Stimulated activated naive B cell treated with anti-CD40 and anti-IgM and Interleukin-4, amounts not matched to agents 10 μg/mL and 1 μg/mL and 100 μg/mL, for 72 hours (primary cell): ENCODE measurements at regions not wholly inside any gene's neighbourhood (a gene's known extent, or its start where the extent isn't known, plus 50 kb on each side); places are given as distances from the start of the nearest gene placed in this dataset.

Experiments used
- ATAC-seq, 2 donors: fragments of 150-1000 bp; cut with Tn5 transposase; replicated peaks; 2 replicates each; pipeline ENCODE4 v1.10.0; 2021; ENCODE audit warnings: moderate library complexity in 1 of 2
- DNase-seq: peaks from one replicate; pipeline ENCODE4 v3.0.0; 2021
- H3K27ac Mint-ChIP-seq: one replicate; pipeline ENCODE4 v1.8.0; 2022; ENCODE audit warnings: mild to moderate bottlenecking, mixed read lengths
- H3K27me3 Mint-ChIP-seq, 2 donors: one replicate each; pipeline ENCODE4 v1.8.0; 2022; ENCODE audit warnings: mixed read lengths in 2 of 2
- H3K36me3 Mint-ChIP-seq, 2 donors: one replicate each; pipeline ENCODE4 v1.8.0; 2022; ENCODE audit warnings: mixed read lengths in 2 of 2, mild to moderate bottlenecking in 1 of 2
- H3K4me1 Mint-ChIP-seq, 2 donors: one replicate each; pipeline ENCODE4 v1.8.0; 2022; ENCODE audit warnings: mixed read lengths in 2 of 2, mild to moderate bottlenecking in 1 of 2
- H3K4me3 Mint-ChIP-seq, 2 donors: one replicate each; pipeline ENCODE4 v1.8.0; 2022; ENCODE audit warnings: mild to moderate bottlenecking in 2 of 2, mixed read lengths in 2 of 2, moderate library complexity in 1 of 2
- H3K9me3 Mint-ChIP-seq, 2 donors: one replicate each; pipeline ENCODE4 v1.8.0; 2022; ENCODE audit warnings: mixed read lengths in 2 of 2, mild to moderate bottlenecking in 1 of 2

DNA sequence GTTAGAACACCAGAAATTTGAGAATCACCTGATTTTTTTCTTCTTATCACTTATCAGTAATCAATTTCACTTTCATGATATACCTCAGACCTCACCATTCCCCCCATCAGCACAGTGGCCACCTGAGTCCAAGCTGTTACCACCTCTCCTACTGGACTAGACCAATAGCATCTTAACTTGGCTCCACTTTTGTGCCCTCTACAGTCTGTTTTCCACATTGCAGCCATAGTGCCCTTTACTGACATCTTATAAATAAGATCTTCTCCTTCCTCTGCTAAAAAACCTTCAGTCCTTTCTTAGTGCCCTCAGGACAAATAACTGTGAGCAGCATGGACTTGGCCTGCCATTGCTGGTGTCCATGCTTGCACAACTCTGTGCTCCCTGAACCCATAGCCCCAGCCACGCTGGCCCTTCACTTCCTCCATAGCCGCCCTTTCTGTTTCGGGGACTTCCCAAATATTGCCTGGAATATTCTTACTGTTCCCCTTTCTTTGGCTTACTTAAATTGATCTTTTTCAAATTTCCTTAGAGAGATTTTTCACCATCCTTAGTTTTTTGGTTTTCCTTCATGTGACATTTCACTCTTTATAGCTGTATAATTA lies 380.8 kb downstream of the LMO7 start:
- Mint-ChIP-seq H3K27ac (no peak overlapping the region), H3K4me3 (no peak overlapping the region), H3K27me3 (no peaks in the 10 kb centered on the region), H3K4me1 (no peaks in the 10 kb centered on the region), H3K9me3 (no peaks in the 10 kb centered on the region), H3K36me3 (no peaks in the 10 kb centered on the region)
- peak; percentile 48 to 63 for ATAC-seq
- DNase-seq = peak; percentile 1

DNA sequence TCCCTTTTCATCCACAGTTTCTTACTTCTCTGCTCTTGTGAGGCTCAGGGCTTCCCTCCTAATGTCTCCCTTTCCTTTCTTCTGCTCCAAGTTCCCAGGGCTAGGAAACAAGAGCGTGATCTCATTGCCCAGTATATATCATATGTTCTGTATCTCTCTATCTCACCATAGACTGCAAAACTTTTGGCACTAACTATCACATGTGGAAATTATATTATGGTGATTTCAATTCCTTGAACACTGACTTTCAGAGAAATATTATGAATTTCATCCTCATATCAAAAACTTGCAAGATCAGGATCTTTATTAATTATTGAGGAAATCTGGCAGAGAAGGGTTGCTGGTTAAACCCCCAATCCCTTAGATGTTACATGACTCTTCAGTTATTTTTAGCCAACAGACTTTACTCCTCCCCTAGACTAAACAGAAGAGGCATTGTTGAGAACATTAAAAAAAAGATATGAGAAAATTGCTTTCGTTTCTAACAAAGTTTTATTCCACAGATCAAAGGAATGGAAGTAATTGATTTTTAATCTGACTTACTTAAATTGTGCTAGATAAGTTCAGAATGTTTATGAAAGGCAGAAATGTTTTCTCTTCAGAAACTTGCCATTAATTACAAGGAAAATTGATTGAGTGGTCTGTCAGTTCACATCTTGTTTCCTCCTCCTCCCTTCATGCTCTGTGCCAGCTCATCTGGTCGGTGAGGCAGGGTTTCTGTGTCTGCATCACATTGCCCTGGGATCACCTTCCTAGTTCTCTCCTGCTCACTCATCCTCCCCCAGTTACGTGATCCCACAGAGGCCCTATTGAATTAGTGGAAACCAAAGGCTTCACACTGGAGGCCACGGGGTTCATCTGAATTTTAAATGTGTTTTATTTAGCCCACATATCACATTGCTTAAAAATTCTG lies 378.5 kb downstream of the LMO7 start:
- H3K4me3 Mint-ChIP-seq = no peak overlapping the region
- no peak overlapping the region for H3K27ac Mint-ChIP-seq
- no peaks in the 10 kb centered on the region for H3K36me3 Mint-ChIP-seq
- H3K9me3 Mint-ChIP-seq = no peaks in the 10 kb centered on the region
- no peaks in the 10 kb centered on the region for H3K4me1 Mint-ChIP-seq
- no peaks in the 10 kb centered on the region for H3K27me3 Mint-ChIP-seq
- ATAC-seq = no peak
- DNase-seq = no peak

DNA sequence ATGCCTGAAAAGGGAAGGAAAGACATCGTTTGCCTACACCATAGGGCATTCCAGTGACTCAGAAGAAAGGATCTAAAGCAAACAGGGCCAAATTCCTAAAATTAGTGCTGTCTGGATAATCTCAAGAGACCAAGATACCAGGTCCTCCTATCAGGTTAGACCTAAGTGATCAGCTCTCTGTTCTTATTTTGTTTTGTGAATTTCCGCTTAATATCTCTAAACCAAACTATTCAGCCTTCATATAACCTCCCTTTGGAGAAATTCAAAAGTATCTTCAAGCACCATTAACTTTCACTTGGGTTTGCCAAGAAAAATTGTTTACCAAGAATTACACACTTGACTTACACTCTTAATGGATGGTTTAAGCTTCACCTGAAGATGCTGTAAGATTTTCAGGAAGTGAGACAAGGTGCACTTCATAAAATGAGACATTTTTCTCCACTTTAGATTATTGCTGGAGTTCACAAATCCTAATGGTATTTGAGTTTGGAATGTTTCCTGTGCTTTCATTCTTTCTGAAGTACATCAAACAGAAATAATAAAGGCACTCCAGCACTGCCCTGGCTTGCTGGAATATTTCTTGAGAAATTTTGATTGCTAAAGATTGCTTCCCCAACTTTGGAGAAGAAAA lies 376.1 kb downstream of the LMO7 start:
- Mint-ChIP-seq H3K27ac (no peak overlapping the region), H3K4me1 (no peaks in the 10 kb centered on the region), H3K36me3 (no peaks in the 10 kb centered on the region), H3K9me3 (no peaks in the 10 kb centered on the region), H3K27me3 (no peaks in the 10 kb centered on the region), H3K4me3 (no peak overlapping the region)
- ATAC-seq = no peak
- no peak for DNase-seq

DNA sequence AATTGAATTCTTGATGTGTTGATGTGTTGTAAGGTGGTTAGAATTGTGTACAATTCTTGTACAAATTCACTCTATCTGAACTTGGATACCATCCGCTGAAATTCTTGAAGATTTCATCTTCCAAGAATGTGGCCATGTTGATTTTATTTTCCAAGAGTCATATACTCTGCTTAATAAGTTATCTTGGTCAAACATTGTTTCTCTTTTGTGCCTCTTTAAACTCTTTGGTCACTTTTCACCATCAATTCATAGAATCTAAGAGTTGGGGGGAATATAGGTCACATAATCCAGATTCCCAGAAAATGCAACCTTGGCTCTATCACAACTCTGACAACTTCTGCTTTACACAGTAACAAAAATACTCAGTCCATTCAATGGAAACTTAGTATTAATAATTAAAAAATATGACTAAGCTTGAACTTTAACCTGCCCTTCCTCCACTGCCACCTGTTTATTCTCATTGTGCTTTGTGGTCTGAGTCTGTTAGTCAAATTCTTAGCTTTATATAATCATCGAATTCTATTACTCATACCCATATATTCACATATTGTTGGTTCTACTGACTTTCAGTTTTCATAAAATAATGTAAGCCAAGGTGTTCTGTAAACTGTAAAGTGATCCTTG lies 373.2 kb downstream of the LMO7 start:
- DNase-seq = no peak
- no peak overlapping the region for H3K4me3 Mint-ChIP-seq
- no peaks in the 10 kb centered on the region for H3K9me3 Mint-ChIP-seq
- no peaks in the 10 kb centered on the region for H3K27me3 Mint-ChIP-seq
- H3K36me3 Mint-ChIP-seq = no peaks in the 10 kb centered on the region
- no peak overlapping the region for H3K27ac Mint-ChIP-seq
- no peaks in the 10 kb centered on the region for H3K4me1 Mint-ChIP-seq
- ATAC-seq = peak in 1 of 2 donors; percentile 12

DNA sequence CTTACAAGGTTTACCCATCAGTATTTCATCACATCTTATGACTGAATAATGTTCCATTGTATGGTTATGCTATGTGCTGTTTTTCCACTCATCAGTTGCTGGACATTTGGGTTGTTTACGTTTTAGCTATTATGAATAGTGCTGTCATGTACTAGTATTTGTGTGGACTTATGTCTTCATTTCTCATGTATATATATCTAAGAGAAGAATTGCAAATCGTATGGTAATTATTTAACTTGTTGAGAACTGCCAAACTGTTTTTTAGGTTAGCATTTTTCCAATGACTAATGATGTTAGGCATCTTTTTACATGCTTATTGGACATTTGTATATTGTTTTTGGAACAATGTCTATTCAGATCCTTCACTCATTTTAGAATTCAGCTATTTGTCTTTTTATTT lies 368.3 kb downstream of the LMO7 start:
- Mint-ChIP-seq H3K36me3 (no peaks in the 10 kb centered on the region), H3K4me3 (no peak overlapping the region), H3K9me3 (no peaks in the 10 kb centered on the region), H3K4me1 (no peaks in the 10 kb centered on the region), H3K27me3 (no peaks in the 10 kb centered on the region), H3K27ac (no peak overlapping the region)
- no peak for ATAC-seq
- DNase-seq = no peak

DNA sequence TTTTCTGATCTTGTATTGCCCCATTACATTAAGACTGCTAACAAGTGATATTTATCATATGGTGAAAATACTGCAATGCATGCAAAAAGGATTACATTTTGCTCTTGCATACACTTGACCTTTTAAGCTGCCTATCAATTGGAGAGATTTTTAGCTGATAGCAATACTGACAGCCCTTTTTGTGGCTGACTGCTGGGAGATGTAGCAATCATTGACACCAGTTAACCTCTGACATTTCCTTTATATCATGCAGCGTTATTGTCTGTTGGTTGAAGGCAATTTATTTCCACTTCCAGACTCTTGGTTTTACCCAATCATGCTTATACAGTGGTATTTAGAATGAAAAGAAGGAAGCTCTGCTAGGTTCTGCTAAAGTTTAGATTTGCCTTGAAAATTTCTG lies 364.0 kb downstream of the LMO7 start:
- Mint-ChIP-seq H3K9me3 (no peaks in the 10 kb centered on the region), H3K27ac (no peak overlapping the region), H3K4me1 (no peaks in the 10 kb centered on the region), H3K4me3 (no peak overlapping the region), H3K36me3 (no peaks in the 10 kb centered on the region), H3K27me3 (no peaks in the 10 kb centered on the region)
- ATAC-seq = no peak
- no peak for DNase-seq

DNA sequence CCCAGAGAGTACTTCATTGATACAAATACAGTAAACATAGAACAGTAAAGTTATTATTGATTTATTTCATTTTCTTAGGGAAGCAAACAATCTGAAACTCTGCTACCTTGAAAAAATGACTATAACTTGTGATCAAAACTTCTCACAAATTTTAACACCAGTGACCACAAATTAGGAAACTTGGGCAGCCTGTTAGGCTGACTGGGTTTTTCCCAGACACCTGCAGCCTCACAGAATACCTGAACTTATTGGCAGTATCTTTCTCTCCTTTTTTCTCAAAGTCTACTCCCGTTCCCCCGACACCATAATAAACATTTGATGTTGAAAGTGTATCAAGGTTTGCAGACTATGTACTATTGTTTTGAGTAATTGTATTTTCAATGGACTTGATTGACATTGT lies 360.5 kb downstream of the LMO7 start:
- H3K4me1 Mint-ChIP-seq = no peaks in the 10 kb centered on the region
- no peaks in the 10 kb centered on the region for H3K27me3 Mint-ChIP-seq
- no peak for DNase-seq
- ATAC-seq = no peak
- no peaks in the 10 kb centered on the region for H3K9me3 Mint-ChIP-seq
- no peak overlapping the region for H3K27ac Mint-ChIP-seq
- H3K4me3 Mint-ChIP-seq = no peak overlapping the region
- H3K36me3 Mint-ChIP-seq = no peaks in the 10 kb centered on the region

DNA sequence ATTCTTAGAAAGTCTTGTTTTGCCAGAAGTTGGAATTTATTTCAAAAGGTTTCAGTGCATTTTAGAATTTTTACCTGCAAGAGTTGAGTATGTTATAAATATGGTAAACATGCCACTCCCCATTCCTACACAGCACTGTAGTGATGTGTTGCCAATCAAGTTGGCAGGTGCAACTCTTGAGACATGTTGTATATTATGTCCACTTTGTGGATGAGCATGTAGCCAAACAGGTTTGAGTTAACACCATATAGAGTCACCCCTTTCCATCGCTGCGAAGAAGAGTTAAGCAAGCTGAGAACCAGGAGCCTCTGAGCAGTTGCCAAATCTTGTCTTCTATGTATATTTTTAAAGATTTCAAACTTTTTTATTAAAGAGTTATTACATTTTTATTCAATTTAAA lies 359.8 kb downstream of the LMO7 start:
- DNase-seq = no peak
- ATAC-seq = no peak
- no peaks in the 10 kb centered on the region for H3K27me3 Mint-ChIP-seq
- H3K4me3 Mint-ChIP-seq = no peak overlapping the region
- H3K27ac Mint-ChIP-seq = no peak overlapping the region
- no peaks in the 10 kb centered on the region for H3K36me3 Mint-ChIP-seq
- H3K9me3 Mint-ChIP-seq = no peaks in the 10 kb centered on the region
- H3K4me1 Mint-ChIP-seq = no peaks in the 10 kb centered on the region

DNA sequence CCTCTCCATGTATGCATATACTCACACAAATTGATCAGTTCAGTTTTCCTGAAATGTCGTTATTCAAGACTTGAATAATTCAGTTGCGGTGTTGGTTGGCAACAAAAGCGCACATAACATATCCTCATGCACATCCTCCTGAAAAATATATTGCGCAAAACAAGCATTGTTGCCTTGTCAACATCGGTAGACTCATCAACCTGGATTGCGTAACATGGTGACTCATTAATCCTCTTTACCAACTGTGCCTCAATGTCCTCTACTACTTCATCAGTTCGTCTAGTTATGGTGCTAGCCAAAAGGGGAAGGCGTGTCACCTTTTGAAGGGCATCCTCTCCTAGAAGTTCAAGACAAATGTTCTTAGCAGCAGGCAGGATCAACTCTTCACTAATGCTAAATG lies 357.7 kb downstream of the LMO7 start:
- DNase-seq (no peak), ATAC-seq (no peak)
- H3K27me3 Mint-ChIP-seq = no peaks in the 10 kb centered on the region
- no peaks in the 10 kb centered on the region for H3K36me3 Mint-ChIP-seq
- H3K4me1 Mint-ChIP-seq = no peaks in the 10 kb centered on the region
- H3K9me3 Mint-ChIP-seq = peaks cover 0 to 4% of the 10 kb centered on the region in 2 donors
- no peak overlapping the region for H3K27ac Mint-ChIP-seq
- H3K4me3 Mint-ChIP-seq = no peak overlapping the region

DNA sequence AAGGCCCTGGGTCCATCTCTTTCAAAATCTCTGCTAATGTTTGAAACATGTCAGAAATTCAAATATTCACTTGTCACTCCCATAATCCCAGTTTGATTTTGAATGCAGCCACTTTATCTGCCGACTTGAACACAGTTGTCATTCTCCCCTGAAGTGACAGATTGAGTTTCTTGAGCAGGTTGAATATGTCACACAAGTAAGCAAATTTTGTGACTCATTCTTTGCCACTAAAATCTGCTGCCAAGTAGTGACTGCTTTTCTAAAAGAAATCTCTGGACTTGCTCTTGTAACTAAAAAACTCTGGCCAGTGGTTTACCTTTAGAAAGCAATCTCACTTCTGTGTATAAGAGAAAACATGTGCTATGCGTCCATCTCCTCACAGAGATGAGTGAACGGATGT lies 357.1 kb downstream of the LMO7 start:
- Mint-ChIP-seq H3K36me3 (no peaks in the 10 kb centered on the region), H3K4me1 (no peaks in the 10 kb centered on the region), H3K27ac (no peak overlapping the region), H3K9me3 (peaks cover 0 to 4% of the 10 kb centered on the region in 2 donors), H3K27me3 (no peaks in the 10 kb centered on the region), H3K4me3 (no peak overlapping the region)
- no peak for ATAC-seq
- DNase-seq = no peak

DNA sequence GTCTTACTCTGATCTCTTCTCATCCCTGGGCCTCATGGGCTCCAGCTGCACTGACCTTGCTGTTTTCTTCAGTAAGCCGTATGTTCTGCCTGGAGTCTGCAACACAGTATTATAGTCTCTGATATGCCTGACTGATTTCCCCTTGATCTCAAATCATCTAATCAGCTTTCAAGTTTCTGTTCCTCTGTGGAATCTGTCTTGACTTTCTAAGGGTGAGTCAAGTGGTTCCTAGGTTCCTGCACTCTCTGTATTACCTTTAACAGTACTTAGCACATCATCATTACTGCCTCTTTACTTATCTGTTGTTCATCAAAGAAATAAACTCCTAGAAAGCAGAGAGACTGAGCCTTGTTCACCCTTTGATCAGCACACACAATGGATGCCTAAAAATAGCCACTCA lies 350.7 kb downstream of the LMO7 start:
- Mint-ChIP-seq H3K4me1 (peaks cover 4 to 6% of the 10 kb centered on the region in 2 donors), H3K27me3 (peaks cover 0 to 3% of the 10 kb centered on the region in 2 donors), H3K9me3 (peaks cover 0 to 4% of the 10 kb centered on the region in 2 donors), H3K4me3 (no peak overlapping the region), H3K27ac (no peak overlapping the region), H3K36me3 (no peaks in the 10 kb centered on the region)
- no peak for DNase-seq
- ATAC-seq = peak; percentile 97 to 99

DNA sequence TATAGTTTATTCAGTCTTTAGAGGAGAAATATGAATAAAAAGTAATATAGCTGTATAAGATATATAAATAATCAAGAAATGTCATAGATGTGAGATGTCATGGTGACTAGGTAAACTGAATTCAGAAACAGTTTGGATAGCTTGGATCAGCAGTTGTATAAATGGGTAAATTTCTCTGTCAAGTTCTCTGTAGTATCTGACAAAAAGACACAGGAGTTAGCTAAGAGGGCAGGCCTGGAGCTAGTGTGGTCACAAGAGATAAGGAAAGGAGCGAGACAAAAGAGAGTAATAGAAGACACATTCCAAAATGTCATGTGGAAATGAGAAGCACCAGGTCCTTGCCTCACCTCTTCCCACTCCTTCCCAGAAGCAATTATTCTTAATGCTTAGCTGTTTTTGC lies 349.0 kb downstream of the LMO7 start:
- DNase-seq (no peak), ATAC-seq (no peak)
- Mint-ChIP-seq H3K27me3 (peaks cover 0 to 3% of the 10 kb centered on the region in 2 donors), H3K9me3 (peaks cover 0 to 4% of the 10 kb centered on the region in 2 donors), H3K4me3 (no peak overlapping the region), H3K27ac (no peak overlapping the region), H3K4me1 (peaks cover 4 to 6% of the 10 kb centered on the region in 2 donors), H3K36me3 (no peaks in the 10 kb centered on the region)

DNA sequence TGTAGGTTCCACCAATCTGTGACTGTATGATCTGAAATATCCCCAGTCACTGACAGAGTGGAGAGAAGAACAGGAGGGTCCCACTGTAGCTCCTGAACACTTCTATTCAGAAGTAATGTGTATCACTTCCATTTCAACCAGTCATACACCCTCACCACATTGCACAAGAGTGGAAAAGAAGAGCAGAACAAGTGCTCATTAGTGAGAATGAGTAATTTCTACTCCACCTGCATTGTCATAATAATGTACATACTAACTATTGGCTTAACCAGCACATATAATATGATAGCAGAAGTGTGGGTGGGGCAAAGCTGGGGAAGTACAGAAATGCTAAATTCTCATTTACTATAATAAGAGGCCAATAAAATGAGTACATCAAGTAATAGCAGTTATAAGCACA lies 342.7 kb downstream of the LMO7 start:
- no peak for DNase-seq
- Mint-ChIP-seq H3K4me3 (no peak overlapping the region), H3K27ac (no peak overlapping the region), H3K27me3 (no peaks in the 10 kb centered on the region), H3K36me3 (no peaks in the 10 kb centered on the region), H3K9me3 (no peaks in the 10 kb centered on the region), H3K4me1 (no peaks in the 10 kb centered on the region)
- no peak for ATAC-seq

DNA sequence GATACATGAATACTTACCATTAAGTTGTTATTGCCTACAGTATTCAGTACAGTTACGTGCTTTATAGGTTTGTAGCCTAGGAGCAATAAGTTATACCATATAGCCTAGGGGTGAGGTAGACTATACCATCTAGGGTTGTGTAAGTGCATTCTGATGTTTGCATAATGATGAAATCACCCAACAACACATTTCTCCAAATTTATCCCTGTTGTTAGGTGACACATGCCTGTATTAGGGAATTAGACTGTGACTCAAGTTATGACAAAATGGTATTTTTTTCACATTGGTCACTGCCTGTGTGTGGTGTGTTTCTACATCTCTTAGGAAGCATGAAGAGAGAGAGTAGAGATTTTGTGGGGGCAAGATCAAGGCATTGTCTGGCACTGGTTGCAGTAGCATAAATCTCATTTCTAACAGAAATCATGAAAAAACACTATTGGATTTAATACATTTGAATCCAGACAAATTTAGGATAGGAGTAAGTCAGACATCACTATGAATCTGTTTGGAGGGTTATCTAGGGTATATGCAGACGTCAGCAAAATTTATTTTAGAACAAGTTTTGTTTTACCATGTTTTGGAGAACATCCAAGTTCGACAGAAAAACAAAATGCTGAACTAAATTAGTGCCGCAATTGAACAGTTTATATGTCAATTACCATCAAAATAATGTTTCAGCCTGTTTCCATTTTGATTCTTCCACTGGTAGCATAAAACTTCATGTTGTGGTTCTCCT lies 332.1 kb downstream of the LMO7 start:
- ATAC-seq = no peak
- H3K4me1 Mint-ChIP-seq = no peaks in the 10 kb centered on the region
- peaks cover 0 to 2% of the 10 kb centered on the region in 2 donors for H3K9me3 Mint-ChIP-seq

More for the DNA sequence above, 332.1 kb downstream of the LMO7 start:
- H3K36me3 Mint-ChIP-seq = no peaks in the 10 kb centered on the region
- H3K27me3 Mint-ChIP-seq = no peaks in the 10 kb centered on the region
- DNase-seq = no peak
- no peak overlapping the region for H3K4me3 Mint-ChIP-seq
- no peak overlapping the region for H3K27ac Mint-ChIP-seq
